HG02642 (cell line): ENCODE measurements at regions not wholly inside any gene's neighbourhood (a gene's known extent, or its start where the extent isn't known, plus 50 kb on each side); places are given as distances from the start of the nearest gene placed in this dataset.
"Not testable (repeated sequence)": the region's sequence is repeated elsewhere in the genome, so short reads cannot be mapped to it uniquely, and the experiment has no call there.

ENCODE experiments used
- ATAC-seq: cut with Tn5 transposase; IDR thresholded peaks from one replicate; pipeline ENCODE4 v1.9.1; 2021; ENCODE audit warnings: mild to moderate bottlenecking; ENCODE audit not compliant: unreplicated experiment, poor library complexity

GRCh38 chr6:26795474-26796307 lies 136.1 kb upstream of the ZNF322 start:
- not testable (repeated sequence) for ATAC-seq

GRCh38 chr6:26799903-26800633 lies 140.5 kb upstream of the ZNF322 start:
- ATAC-seq = not testable (repeated sequence)

DNA sequence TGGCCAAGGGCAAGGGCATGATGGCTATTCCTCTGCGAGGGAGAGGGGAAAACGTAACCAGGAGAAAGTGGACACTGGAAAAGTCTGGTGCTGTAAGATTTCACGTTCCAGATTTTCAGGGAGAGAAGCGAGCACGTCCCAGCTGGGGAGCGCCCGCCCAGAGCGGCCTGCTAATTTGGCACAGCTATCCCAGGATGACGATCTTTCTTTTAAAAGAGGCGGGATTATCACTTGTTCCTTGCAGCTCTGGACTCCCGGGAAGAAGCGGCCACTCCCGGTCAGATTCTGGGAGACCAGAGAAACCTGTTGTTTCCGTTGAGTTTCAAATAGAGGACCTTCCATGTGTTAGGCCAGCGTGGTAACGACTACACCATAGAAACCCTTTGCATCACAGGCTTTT lies 144.2 kb upstream of the ZNF322 start:
- not testable (repeated sequence) for ATAC-seq

- ATAC-seq = not testable (repeated sequence)
These were observed 152.1 kb upstream of the ZNF322 start for GRCh38 chr6:26811486-26812116.

GRCh38 chr6:26818640-26819225 lies 159.2 kb upstream of the ZNF322 start:
- not testable (repeated sequence) for ATAC-seq

GRCh38 chr6:26827965-26828364 lies 168.4 kb upstream of the ZNF322 start:
- ATAC-seq = not testable (repeated sequence)

DNA sequence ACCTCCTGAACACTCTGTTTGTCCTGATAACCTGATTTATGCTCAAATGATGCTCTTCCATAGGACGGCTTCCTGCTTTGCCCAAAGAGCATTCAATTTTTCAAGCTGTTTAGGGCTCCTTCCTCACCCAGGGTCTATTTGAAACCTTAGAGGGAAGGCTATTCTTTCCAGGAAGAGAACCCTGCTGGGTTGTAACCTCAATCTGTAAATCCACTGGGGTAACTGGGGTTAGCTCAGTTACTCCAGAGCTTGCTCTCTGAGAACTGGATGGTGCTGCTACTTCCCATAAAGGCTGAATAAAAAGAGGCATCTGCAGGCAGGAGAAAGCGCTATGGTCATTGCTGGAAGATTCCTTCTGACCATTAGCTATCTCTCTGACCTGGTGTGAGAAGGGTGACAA lies 169.9 kb upstream of the ZNF322 start:
- ATAC-seq = not testable (repeated sequence)

- not testable (repeated sequence) for ATAC-seq
These were observed 171.4 kb upstream of the ZNF322 start for GRCh38 chr6:26830992-26831391.

- ATAC-seq = not testable (repeated sequence)
These were observed 176.2 kb upstream of the ZNF322 start for GRCh38 chr6:26835707-26836106.

DNA sequence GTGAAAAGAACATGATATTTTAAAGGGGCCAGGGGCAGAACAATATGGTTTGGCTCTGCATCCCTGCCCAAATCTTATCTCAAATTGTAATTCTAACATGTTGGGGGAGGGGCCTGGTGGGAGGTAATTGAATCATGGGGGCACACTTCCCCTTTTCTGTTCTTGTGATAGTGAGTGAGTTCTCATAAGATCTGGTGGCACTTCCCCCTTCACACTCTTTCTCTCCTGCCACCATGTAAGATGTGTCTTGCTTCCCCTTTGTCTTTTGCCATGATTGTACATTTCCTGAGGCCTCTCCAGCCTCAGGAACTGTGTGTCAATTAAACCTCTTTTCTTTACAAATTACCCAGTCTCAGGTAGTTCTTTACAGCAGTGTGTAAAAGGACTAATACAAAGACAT lies 177.1 kb upstream of the ZNF322 start:
- not testable (repeated sequence) for ATAC-seq

DNA sequence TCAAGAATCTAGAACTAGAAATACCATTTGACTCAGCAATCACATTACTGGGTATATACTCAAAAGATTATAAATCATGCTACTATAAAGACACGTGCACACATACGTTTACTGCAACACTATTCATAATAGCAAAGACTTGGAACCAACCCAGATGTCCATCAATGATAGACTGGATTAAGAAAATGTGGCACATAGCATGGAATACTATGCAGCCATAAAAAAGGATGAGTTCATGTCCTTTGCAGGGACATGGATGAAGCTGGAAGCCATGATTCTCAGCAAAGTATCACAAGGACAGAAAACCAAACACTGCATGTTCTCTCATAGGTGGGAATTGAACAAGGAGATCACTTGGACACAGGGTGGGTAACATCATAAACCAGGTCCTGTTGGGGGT lies 185.3 kb upstream of the ZNF322 start:
- not testable (repeated sequence) for ATAC-seq

GRCh38 chr6:26857289-26857688 lies 197.7 kb upstream of the ZNF322 start:
- not testable (repeated sequence) for ATAC-seq

DNA sequence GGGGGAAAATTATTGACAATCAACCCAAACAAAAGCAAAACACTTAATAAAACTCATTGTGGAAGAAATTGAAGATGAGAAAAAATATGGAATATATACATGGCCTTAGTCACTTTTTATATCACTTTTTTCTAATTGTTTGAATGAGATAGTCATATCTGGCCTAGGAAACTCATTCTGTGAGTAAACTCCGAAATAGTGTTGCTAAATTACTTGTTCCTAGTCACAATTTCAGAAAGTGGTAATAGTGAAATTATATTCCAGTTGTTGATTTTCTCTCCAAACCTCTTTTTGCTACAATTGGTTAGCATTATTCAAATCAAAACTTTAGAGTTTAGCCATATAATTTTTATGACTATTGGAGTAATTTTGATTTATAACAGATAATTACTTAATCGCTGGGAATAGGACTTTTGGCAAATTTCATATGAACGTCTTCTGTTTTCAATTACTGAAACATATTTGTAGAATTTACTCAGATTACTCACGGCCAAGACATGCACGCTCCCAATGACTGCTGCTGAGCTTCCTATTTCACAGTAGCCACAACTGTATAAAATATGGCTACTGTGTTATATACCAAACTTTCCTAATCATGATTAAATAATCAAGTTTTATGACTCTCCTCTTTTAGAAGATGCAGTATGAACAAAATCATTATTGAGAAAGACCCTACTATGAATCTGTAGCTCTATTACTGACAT lies 199.7 kb upstream of the ZNF322 start:
- ATAC-seq = not testable (repeated sequence)

- ATAC-seq = not testable (repeated sequence)
These were observed 200.2 kb upstream of the ZNF322 start for GRCh38 chr6:26859771-26860163.

- ATAC-seq = not testable (repeated sequence)
These were observed 202.4 kb upstream of the ZNF322 start for GRCh38 chr6:26861913-26862312.

DNA sequence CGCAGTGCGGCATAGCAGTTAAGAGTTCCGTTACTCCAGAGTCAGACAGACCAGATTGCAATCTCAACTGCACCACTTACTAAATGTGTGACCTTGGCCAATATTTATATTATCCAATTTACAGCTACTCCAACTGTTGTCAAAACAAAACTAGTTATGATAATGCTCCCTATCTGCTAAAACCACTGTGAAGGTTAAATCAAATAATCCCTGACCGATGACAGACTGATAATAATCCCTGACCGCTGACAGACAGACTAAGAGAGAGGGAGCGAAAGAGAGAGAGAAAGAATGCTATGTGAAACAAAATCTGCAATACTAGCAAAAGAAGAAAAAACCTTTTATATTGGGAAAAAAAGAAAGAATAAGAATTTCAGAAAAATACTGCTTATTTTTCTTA lies 204.1 kb upstream of the ZNF322 start:
- not testable (repeated sequence) for ATAC-seq

GRCh38 chr6:26898785-26899184 lies 239.2 kb upstream of the ZNF322 start:
- not testable (repeated sequence) for ATAC-seq

GRCh38 chr6:26924206-26924605 lies 264.7 kb upstream of the ZNF322 start:
- ATAC-seq = not testable (repeated sequence)

DNA sequence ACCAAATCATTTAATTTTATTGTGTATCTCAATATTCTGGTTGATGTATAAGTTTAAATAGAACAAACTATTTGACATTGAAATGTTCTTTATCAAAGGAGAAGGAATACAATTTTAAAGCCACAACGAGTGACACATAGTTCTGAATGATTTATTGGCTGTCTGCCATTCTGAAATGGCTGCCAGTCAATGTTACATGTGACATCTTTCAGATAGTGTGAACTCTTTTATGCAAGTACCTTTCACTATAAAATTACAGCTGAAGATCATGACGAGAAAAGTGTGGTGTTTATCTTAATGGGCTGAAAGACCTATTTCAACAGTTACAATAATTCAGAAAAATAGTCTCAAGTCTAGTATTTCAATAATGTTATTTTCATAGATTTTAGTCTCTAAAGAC lies 268.6 kb upstream of the ZNF322 start:
- ATAC-seq = not testable (repeated sequence)

DNA sequence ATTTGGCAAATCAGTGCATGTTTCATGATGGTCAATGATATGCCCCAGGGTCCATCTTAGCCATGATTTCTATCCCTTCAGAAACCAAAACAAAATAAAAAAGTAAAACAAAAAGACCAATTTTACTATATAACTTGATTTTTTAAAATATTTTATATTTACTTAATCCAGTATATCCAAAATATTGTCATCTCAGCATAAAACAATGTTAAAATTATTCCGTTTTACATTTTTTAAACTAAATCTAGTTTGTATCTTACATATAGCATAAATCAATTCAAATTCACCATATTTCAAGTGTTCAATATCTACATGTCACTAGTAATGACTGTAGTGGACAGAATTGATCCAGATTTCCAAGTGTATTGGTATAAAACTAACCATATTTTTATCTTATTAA lies 277.7 kb upstream of the ZNF322 start:
- ATAC-seq = not testable (repeated sequence)
